ENCODE measurements at regions not wholly inside any gene's neighbourhood (a gene's known extent, or its start where the extent isn't known, plus 50 kb on each side); places are given as distances from the start of the nearest gene placed in this dataset.
A peak's percentile ranks its signal among the peaks of the same experiment; 100 is the strongest.
"Not testable (repeated sequence)": the region's sequence is repeated elsewhere in the genome, so short reads cannot be mapped to it uniquely, and the experiment has no call there.

DNA sequence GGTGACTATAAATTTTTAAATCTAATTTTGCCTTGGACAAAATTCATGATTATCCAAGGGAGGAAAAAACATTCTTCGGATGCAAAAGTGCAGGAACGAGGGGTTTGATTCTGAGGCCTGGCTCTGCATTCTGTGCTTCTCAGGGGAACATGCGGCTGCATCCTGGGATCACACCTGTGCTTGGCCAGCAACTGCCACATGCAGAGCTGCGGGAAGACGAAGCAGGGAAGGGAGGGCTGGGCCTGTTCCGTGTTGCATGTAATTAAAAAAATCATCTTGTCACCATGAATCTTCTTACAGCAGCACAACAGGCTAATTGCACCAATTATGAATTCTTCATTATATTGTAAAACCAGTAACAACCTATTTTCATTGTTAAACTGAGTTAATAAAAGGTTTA is 158.0 kb upstream of the ALKAL2 start:
- DNase-seq, result no peak

- no peak for DNase-seq
Observed at GRCh38 chr2:444937-445884, 157.3 kb upstream of the ALKAL2 start.

DNA sequence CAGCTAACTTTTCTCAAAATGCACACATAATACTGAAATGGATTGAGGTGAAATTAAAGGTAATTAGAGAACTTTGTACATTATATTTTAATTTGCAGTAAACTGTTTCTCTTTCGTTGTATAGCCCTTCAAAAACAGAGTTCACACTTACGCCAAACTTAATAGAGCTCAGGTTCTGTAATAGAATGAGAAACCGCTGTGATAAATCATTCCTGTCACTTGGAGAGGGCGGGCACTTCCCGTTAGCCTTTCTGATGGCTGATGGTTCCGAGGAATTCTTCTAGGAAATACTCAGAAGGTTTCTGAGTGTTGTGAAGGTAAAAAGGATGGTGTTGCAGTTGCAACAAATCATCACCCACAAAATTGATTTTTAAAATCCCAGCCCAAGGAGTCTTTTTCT is 155.8 kb upstream of the ALKAL2 start:
- DNase-seq, result no peak

DNA sequence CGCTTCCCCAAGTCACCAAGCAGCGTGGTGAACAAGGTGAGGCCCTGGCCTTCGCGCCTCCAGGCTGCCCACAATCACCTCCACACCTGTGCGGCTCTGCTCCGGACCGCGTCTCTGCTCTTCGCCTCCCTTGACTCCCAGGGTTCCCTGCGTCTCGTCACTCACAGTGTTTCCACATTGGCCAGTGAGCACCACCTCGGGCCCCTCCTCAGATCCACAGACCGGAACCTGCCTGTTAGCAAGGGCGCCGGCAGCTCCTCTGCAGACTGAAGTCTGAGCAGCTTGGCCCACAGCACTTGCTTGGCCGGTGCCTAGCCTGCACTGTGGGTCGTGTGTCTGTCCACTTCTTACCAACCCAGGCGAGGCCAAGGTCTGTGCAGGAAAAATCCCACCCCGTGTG is 155.3 kb upstream of the ALKAL2 start:
- DNase-seq, result no peak

- no peak for DNase-seq
Observed at GRCh38 chr2:441258-442022, 153.5 kb upstream of the ALKAL2 start.

GRCh38 chr2:440403-440740 is 152.5 kb upstream of the ALKAL2 start:
- DNase-seq, result no peak

DNA sequence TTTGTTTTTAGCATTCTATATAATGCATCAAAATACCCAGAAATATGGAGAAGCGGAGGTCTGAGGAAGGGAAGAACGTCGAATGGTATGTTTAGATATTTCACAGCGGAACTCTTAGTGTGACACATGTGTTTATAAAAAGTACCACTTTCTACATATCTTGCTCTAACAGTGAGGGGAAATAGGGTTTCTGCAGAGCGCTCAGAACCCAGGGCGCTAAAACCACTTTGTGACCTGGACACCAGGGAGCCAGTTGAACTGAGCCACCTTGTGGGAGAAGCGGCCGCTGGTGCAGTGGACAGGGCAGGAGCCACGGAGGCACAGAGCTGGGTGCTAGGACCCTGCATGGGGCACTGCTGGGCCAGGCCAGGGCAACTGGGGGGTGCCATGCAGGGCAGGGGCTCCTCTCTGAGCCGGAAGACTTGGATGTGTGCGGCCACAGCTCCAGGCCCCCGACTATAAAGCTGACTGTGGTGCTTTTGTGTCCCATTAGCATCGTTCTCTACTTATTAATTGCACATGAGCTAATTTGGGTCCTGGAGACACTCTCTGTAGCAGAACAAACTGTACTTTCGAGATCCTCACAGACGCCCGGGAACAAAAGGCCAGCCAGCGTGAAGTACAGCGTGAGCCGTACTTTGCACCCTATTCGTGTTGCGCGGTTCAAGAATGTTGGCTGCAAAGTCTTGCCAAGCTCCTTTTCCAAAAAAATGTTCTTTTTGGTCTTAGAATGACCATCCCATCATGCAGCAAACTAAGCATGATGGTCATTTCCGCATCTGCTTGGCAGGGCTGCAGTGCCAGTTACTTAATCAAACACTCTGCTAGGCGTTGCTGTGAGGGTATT is 151.9 kb upstream of the ALKAL2 start:
- no peak for DNase-seq

DNA sequence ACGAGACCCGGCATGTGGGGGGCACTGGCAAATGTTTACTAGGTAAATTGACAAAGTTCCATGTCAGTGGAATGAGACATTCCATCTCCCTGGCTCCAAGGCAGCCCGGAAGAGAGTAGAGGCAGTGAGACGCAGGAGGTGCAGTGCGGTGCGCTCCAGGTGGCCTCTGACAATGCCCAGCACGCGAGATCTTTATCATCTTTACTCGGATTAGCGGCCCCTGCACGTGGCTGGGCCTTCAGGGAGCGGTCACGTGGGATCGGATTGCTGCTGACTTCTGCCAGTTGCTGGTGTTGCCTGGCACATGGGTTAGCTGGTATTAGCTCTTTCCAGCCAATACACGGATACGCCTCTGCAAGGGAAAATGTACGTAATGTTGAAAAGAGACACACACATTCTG is 151.2 kb upstream of the ALKAL2 start:
- DNase-seq, result no peak

GRCh38 chr2:437756-438393 is 150.0 kb upstream of the ALKAL2 start:
- peak; percentile 58 for DNase-seq

DNA sequence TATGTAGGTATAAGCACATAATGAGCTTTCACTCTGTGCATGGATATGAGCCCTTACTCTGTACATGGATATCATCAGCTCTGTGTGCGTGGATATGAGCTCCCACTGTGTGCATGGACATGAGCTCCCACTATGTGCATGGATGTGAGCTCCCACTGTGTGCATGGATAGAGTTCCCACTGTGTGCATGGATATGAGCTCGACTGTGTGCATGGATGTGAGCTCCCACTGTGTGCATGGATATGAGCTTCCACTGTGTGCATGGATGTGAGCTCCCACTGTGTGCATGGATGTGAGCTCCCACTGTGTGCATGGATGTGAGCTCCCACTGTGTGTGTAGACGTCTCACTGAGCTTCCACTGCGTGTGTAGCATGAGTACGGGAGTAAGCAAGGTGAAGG is 149.3 kb upstream of the ALKAL2 start:
- no peak for DNase-seq

DNA sequence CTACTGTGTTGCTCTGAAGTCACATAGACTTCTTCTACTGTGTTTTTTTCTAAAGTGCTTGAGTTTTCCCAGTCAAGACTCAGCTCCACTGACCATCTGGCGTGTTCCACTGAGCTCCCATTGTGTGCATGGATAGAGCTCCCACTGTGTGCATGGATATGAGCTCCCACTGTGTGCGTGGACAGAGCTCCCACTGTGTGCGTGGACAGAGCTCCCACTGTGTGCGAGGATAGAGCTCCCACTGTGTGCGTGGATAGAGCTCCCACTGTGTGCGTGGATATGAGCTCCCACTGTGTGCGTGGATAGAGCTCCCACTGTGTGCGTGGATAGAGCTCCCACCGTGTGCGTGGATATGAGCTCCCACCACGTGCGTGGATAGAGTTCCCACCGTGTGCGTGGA is 148.3 kb upstream of the ALKAL2 start:
- no peak for DNase-seq

DNA sequence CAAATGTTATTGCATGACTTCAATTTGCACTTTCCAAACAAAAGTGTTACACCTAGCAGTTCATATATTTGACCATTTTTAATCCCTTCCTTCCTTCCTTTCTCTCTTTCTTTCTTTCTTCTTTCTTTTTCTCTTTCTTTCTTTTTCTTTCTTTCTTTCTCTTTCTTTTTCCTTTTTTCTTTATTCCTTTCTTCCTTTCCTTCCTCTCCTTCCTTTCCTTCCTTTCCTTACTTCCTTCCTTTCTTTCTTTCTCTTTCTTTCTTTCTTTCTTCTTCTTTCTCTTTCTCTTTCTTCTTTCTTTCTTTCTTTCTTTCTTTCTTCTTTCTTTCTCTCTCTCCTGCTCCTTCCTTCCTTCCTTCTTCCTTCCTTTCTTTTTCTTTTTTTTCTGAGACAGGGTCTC is 146.7 kb upstream of the ALKAL2 start:
- DNase-seq, result no peak

- DNase-seq, result no peak
Observed at GRCh38 chr2:433216-433615, 145.3 kb upstream of the ALKAL2 start.

DNA sequence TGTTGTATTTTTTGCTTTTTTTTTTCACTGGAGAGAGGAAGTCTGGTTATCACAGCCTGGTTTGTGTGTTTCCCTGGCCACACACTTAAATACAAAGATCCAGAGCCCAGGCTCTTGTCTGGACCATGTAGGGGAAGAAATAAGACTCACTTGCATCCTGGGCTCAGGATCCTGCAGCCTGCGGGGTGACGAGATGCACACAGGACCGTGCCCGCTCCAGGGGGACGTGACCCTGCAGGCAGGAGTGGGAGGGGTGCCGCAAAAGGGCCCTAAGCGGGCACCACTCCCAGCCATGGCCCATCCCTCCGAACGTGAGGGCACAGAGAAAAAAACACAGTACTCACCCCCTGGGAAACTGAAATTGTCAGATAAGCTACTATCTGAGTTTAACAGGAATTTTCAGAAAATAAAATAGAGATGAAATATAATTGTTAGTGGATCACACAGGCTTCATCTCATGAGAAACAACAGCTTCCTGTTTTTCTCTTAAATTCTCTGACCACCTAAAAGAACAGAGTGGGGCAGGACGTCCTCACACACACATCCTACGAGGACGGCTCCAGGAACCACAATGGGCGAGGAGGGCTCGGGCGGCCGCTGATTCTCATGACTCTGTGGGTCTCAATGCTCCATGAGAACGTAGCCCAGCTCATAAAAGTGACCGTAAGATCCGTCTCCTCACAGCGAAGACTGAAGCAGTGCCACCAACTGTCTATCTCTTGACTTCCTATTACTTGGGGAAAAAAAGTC is 142.6 kb upstream of the ALKAL2 start:
- no peak for DNase-seq

DNA sequence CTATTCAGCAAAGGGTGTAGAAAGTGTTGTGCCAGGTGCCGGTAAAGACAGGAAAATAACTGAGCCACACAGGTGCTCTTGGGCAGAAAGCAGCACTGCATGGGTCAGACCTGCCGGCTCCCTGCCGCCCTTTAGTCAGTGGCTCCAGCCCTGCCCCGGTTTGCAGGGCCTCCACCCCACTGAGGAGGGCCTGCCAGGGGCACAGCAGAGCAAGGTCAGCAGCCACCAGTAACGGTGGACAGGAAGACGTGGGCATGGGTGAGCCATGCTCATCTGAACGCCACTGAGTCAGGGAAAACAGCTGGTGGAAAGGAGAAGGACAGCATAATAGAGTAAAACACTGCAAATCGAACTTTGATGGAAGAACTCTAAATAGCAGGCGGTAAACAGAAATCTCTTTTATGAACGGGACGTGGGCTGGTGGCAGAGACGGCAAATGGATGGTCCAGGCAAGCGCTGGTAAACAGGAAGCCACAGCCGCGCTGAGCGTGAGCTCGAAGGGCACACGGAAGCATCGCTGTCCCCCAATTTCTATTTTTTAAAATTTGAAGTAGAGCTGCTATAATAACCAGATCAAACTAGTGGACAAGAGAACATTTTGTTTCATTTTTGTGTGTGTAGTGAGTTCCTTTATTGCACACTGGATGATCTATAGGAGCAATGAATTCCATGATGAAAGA is 141.8 kb upstream of the ALKAL2 start:
- DNase-seq, result no peak

- DNase-seq, result no peak
Observed at GRCh38 chr2:429142-429541, 141.3 kb upstream of the ALKAL2 start.

- DNase-seq, result no peak
Observed at GRCh38 chr2:428591-428990, 140.7 kb upstream of the ALKAL2 start.

- not testable (repeated sequence) for DNase-seq
Observed at GRCh38 chr2:426696-427095, 138.8 kb upstream of the ALKAL2 start.

DNA sequence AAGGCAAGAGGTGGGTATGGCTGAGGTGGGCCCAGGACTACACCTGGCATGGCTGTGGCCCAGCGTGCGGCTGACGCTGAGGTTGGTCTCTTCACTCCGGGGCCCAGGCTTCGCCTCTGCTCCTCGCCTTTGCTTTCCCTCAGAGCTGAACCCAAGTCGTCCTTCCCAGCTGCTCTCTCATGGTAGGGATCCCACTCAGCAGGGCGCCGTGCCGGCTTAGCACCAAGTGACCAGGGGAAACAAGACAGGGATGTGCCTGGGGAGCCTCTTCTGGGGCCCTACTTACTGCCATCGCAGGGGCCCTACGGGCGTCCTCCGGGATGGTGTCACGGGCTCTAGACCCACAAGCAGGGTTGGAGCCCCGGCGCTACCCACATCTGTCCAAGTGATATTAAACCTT is 138.1 kb upstream of the ALKAL2 start:
- no peak for DNase-seq

GRCh38 chr2:425243-425642 is 137.4 kb upstream of the ALKAL2 start:
- DNase-seq, result no peak
